Smooth muscle cell (in vitro differentiated cells): ENCODE measurements at regions not wholly inside any gene's neighbourhood (a gene's known extent, or its start where the extent isn't known, plus 50 kb on each side); places are given as distances from the start of the nearest gene placed in this dataset.

ENCODE experiments used
- DNase-seq: peaks from one replicate; lab custom pipeline; 2025; ENCODE audit not compliant: unreplicated experiment; lab: John Stamatoyannopoulos, UW
- H2AFZ ChIP-seq: fragments of 200-600 bp; sonication (generic); 2 replicates; pipeline ENCODE4 v1.6.0; 2016; ENCODE audit warnings: antibody characterized with exemption, low read depth, mild to moderate bottlenecking
- H3F3A ChIP-seq: fragments of 200-600 bp; sonication (generic); 2 replicates; pipeline ENCODE4 v1.6.0; 2017; ENCODE audit warnings: antibody characterized with exemption, low read depth
- H3K27ac ChIP-seq: fragments of 200-600 bp; sonication (generic); 2 replicates; pipeline ENCODE4 v1.5.1; 2016; ENCODE audit warnings: low read depth, mild to moderate bottlenecking
- H3K27me3 ChIP-seq: fragments of 200-600 bp; sonication (generic); 2 replicates; pipeline ENCODE4 v1.6.1; 2016; ENCODE audit warnings: low read depth, mild to moderate bottlenecking
- H3K36me3 ChIP-seq: fragments of 200-600 bp; sonication (generic); 2 replicates; pipeline ENCODE4 v1.5.1; 2016; ENCODE audit warnings: low read depth
- H3K4me1 ChIP-seq: fragments of 200-600 bp; sonication (generic); 2 replicates; pipeline ENCODE4 v1.5.1; 2016; ENCODE audit warnings: low read depth
- H3K4me2 ChIP-seq: fragments of 200-600 bp; sonication (generic); 2 replicates; pipeline ENCODE4 v1.6.0; 2016; ENCODE audit warnings: mild to moderate bottlenecking
- H3K4me3 ChIP-seq: fragments of 200-600 bp; sonication (generic); 2 replicates; pipeline ENCODE4 v1.5.1; 2016; ENCODE audit warnings: mild to moderate bottlenecking
- H3K79me2 ChIP-seq: fragments of 200-600 bp; sonication (generic); 2 replicates; pipeline ENCODE4 v1.6.0; 2016; ENCODE audit warnings: low read depth, mild to moderate bottlenecking
- H3K9ac ChIP-seq: fragments of 200-600 bp; sonication (generic); 2 replicates; pipeline ENCODE4 v1.6.0; 2016; ENCODE audit warnings: low read depth
- H3K9me3 ChIP-seq: fragments of 200-600 bp; sonication (generic); replicated peaks from 2 replicates; pipeline ENCODE4 v1.5.1; 2016; ENCODE audit warnings: low read depth
- H4K20me1 ChIP-seq: fragments of 200-600 bp; sonication (generic); 2 replicates; pipeline ENCODE4 v1.6.0; 2016; ENCODE audit warnings: low read depth
- WGBS: methylation state at CpG from one replicate; pipeline ENCODE4 v1.1.7; 2016; ENCODE audit warnings: low lambda C conversion rate; 5-methylcytosine and 5-hydroxymethylcytosine counted together
- TF ChIP-seq, protein P1 (sequence below): fragments of 200-600 bp; sonication (generic); IDR thresholded peaks from 2 replicates; pipeline ENCODE4 v1.5.1; 2017; ENCODE audit warnings: borderline replicate concordance, mild to moderate bottlenecking, antibody characterized with exemption; ENCODE audit not compliant: insufficient read depth, poor library complexity, severe bottlenecking

DNA sequence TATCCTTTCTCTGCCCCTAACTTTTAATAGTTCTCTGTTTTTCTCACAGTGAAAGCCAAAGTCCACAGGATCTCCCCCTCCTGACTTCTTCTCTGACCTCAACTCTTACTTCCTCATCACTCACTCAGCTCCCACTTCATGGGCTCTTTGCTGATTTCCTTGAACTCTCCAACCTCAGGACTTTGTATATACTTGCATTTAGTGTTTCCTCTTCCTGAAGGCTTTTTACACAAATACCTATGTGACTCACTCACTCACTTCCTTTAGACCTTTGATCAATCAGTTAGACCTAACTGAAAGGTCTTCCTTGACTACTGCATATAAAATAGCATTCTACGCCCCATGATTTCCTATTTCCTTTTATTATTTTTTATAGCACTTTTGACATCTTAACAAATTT is 233.1 kb upstream of the MEX3C start:
- H3K4me3 ChIP-seq: no peak overlapping the region
- no peak overlapping the region for H3K27ac ChIP-seq
- no peak overlapping the region for H3K4me2 ChIP-seq
- H4K20me1 ChIP-seq: no peaks in the 10 kb centered on the region
- TF ChIP-seq, protein P1, sequence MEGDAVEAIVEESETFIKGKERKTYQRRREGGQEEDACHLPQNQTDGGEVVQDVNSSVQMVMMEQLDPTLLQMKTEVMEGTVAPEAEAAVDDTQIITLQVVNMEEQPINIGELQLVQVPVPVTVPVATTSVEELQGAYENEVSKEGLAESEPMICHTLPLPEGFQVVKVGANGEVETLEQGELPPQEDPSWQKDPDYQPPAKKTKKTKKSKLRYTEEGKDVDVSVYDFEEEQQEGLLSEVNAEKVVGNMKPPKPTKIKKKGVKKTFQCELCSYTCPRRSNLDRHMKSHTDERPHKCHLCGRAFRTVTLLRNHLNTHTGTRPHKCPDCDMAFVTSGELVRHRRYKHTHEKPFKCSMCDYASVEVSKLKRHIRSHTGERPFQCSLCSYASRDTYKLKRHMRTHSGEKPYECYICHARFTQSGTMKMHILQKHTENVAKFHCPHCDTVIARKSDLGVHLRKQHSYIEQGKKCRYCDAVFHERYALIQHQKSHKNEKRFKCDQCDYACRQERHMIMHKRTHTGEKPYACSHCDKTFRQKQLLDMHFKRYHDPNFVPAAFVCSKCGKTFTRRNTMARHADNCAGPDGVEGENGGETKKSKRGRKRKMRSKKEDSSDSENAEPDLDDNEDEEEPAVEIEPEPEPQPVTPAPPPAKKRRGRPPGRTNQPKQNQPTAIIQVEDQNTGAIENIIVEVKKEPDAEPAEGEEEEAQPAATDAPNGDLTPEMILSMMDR: no peak
- H3K9ac ChIP-seq: no peak overlapping the region
- no peaks in the 10 kb centered on the region for H3K27me3 ChIP-seq
- H3K36me3 ChIP-seq: no peaks in the 10 kb centered on the region
- no peak overlapping the region for H2AFZ ChIP-seq
- H3K79me2 ChIP-seq: no peaks in the 10 kb centered on the region
- no peak for DNase-seq
- H3F3A ChIP-seq: no peaks in the 10 kb centered on the region
- no peaks in the 10 kb centered on the region for H3K4me1 ChIP-seq
- H3K9me3 ChIP-seq: no peaks in the 10 kb centered on the region
- WGBS: 97% methylated on average over 1 of the region's 1 CpG

DNA sequence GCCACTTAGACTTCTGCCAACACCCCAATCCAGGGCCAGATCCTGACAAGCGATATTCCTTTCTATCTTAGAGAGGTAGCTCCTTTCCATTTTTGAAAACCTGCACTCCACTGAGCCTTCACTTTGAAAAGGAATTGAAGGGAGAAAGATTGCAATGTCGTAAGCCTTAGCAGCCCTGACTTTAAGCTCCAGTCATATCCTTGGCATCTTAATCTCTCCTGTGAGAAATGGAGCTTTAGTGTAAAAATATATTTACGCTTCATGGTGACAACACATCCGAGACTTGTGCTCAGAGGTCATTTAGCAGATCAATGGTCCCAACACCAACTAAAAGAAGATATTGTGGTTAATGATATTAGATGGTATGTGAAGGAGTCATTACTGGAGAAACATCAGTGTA is 235.8 kb upstream of the MEX3C start:
- H4K20me1 ChIP-seq: no peaks in the 10 kb centered on the region
- H2AFZ ChIP-seq: no peak overlapping the region
- H3K27ac ChIP-seq: no peak overlapping the region
- no peaks in the 10 kb centered on the region for H3K9me3 ChIP-seq
- no peak overlapping the region for H3K9ac ChIP-seq
- H3K4me2 ChIP-seq: peak overlapping the region; percentile 50
- no peak overlapping the region for H3K4me3 ChIP-seq
- no peaks in the 10 kb centered on the region for H3K4me1 ChIP-seq
- H3F3A ChIP-seq: no peaks in the 10 kb centered on the region
- H3K79me2 ChIP-seq: no peaks in the 10 kb centered on the region
- H3K27me3 ChIP-seq: no peaks in the 10 kb centered on the region
- no peak for DNase-seq
- TF ChIP-seq, protein P1: no peak
- 43% methylated on average over 4 of the region's 4 CpGs for WGBS
- H3K36me3 ChIP-seq: no peaks in the 10 kb centered on the region

DNA sequence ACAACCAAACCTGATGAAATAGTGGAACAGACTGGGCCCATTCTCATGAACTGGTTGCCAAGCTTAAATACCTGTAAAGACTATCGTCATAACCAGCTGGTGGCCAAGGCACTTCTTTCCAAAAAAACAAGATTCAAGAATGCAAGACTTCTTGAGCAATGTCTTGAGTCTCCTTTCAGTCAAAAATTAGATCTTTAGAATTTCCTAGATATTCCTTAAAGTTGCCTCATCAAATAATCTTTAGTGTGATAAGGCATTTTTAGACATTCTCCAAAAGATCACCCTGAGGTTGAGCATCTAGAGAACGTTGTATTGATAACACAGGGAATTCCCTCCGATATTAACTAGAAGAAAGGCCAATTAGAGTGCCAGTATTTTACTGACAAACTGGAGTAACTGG is 236.4 kb upstream of the MEX3C start:
- Histone ChIP-seq H3K4me2 (no peak overlapping the region), H3K9me3 (no peaks in the 10 kb centered on the region), H2AFZ (no peak overlapping the region), H3K4me3 (no peak overlapping the region), H4K20me1 (no peaks in the 10 kb centered on the region), H3K27me3 (no peaks in the 10 kb centered on the region), H3K27ac (no peak overlapping the region), H3F3A (no peaks in the 10 kb centered on the region), H3K79me2 (no peaks in the 10 kb centered on the region), H3K9ac (no peak overlapping the region), H3K4me1 (no peaks in the 10 kb centered on the region), H3K36me3 (no peaks in the 10 kb centered on the region)
- TF ChIP-seq, protein P1: no peak
- DNase-seq: no peak
- 87% methylated on average over 3 of the region's 3 CpGs for WGBS

DNA sequence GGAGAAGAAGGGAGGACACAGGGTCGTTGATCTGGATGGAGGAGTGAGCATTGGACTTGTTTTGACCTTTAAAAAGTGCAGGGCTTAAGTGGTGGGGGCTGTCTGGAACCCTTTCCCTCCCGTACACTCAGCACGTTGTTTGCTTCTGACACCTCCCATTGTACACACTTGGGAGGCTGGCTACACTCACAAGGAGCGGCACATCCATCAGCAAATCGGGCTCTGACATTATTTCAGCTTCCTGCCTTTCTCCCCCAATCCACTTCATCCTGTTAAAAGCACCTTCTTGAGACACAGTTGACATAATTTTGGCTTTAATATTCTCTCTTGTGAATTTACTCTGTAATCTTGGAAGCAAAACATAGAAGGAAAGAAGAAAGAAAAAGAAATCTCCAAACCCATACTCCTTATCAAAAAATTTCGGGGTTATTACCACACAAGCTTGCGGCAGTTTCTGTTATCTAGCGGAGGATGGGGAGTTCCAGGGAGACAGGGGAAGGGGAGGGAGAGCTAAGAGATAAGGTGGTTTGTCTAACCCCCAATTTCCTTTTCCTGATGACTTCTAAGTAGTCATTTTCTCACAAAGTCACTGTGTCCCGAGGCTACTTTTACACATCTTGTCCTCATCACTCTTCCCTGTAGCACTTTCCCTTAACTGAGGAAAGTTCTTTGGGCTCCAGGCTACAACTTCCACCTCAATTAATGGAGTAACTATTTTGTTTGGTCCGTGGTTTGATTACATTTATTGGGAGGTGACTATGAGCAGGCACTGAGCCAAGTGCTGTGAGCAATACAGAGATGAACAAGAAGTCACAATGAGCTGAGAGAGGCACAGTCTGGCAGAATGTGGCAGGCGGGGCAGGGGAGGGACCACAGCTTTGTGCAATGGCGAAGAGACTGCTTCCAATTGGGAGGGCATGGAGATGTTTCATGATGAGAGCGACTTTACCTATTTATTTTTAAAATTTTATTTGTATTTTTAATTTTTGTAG is 240.1 kb upstream of the MEX3C start:
- no peaks in the 10 kb centered on the region for H3F3A ChIP-seq
- peak overlapping the region; percentile 82 for H2AFZ ChIP-seq
- no peaks in the 10 kb centered on the region for H3K27me3 ChIP-seq
- H3K9ac ChIP-seq: no peak overlapping the region
- no peaks in the 10 kb centered on the region for H4K20me1 ChIP-seq
- H3K27ac ChIP-seq: no peak overlapping the region
- peak overlapping the region; percentile 45 for H3K4me2 ChIP-seq
- WGBS: 54% methylated on average over 13 of the region's 13 CpGs
- no peak for DNase-seq
- H3K4me3 ChIP-seq: no peak overlapping the region
- no peaks in the 10 kb centered on the region for H3K4me1 ChIP-seq
- H3K79me2 ChIP-seq: no peaks in the 10 kb centered on the region
- H3K9me3 ChIP-seq: no peaks in the 10 kb centered on the region
- TF ChIP-seq, protein P1: no peak
- H3K36me3 ChIP-seq: no peaks in the 10 kb centered on the region
